Transverse colon (tissue), 3 donors: ENCODE measurements at regions not wholly inside any gene's neighbourhood (a gene's known extent, or its start where the extent isn't known, plus 50 kb on each side); places are given as distances from the start of the nearest gene placed in this dataset.

Experiments
- CTCF ChIP-seq, 5 experiments: fragments of 200-600 bp in 3 of 5; fragments of 450-650 bp in 2 of 5; sonication (generic) in 3 of 5; IDR thresholded peaks; 1 replicate in 2 of 5; 2 replicates in 3 of 5; pipeline ENCODE4 v1.5.1; 2016 to 2017; ENCODE audit warnings: antibody characterized with exemption in 5 of 5, inconsistent platforms in 3 of 5, mild to moderate bottlenecking in 2 of 5, moderate library complexity in 1 of 5
- POLR2A ChIP-seq: fragments of 450-650 bp; IDR thresholded peaks from one replicate; pipeline ENCODE4 v1.6.1; 2016; ENCODE audit warnings: antibody characterized with exemption, mild to moderate bottlenecking, moderate library complexity

- no peak for TF ChIP-seq CTCF (IDR thresholded peaks at IDR 0.05)
- no peak for TF ChIP-seq POLR2A
Measured at GRCh38 chr5:54803471-54804011, 181.9 kb downstream of the ESM1 start.
